Peyer's patch (tissue), 4 donors: ENCODE measurements at regions not wholly inside any gene's neighbourhood (a gene's known extent, or its start where the extent isn't known, plus 50 kb on each side); places are given as distances from the start of the nearest gene placed in this dataset.
"Not testable (repeated sequence)": the region's sequence is repeated elsewhere in the genome, so short reads cannot be mapped to it uniquely, and the experiment has no call there.

Experiments
- DNase-seq, 3 donors: peaks; one replicate each; pipeline ENCODE4 v3.0.0-alpha.2; 2017 to 2019
- H3K27ac ChIP-seq, 4 donors: fragments of 200-600 bp; sonication (generic); one replicate each; pipeline ENCODE4 v1.5.1; 2016 to 2019
- H3K27me3 ChIP-seq, 2 donors: fragments of 200-600 bp; sonication (generic); one replicate each; pipeline ENCODE4 v1.5.1; 2019
- H3K36me3 ChIP-seq, 3 donors: fragments of 200-600 bp; sonication (generic); one replicate each; pipeline ENCODE4 v1.5.1; 2016 to 2019
- H3K4me1 ChIP-seq, 4 donors: fragments of 200-600 bp; sonication (generic); one replicate each; pipeline ENCODE4 v1.5.1; 2016 to 2019
- H3K4me3 ChIP-seq, 4 donors: fragments of 200-600 bp; sonication (generic); 1 replicate in 3 of 4; 2 replicates in 1 of 4; pipeline ENCODE4 v1.5.1; 2016 to 2019; ENCODE audit warnings: mild to moderate bottlenecking in 1 of 4
- H3K9me3 ChIP-seq, 4 donors: fragments of 200-600 bp; sonication (generic); one replicate each; pipeline ENCODE4 v1.5.1; 2016 to 2019; ENCODE audit warnings: mild to moderate bottlenecking in 1 of 4
- POLR2A ChIP-seq, 2 donors: fragments of 450-650 bp; IDR thresholded peaks; one replicate each; pipeline ENCODE4 v1.5.1; 2017; ENCODE audit warnings: antibody characterized with exemption in 2 of 2, mild to moderate bottlenecking in 2 of 2, moderate library complexity in 2 of 2
- TF ChIP-seq, protein P1 (sequence below), 6 experiments: fragments of 450-650 bp in 4 of 6; fragments of 200-600 bp in 2 of 6; sonication (generic) in 1 of 6; IDR thresholded peaks; one replicate each; pipeline ENCODE4 v1.5.1; 2017 to 2019; ENCODE audit warnings: antibody characterized with exemption in 6 of 6, mild to moderate bottlenecking in 3 of 6, moderate library complexity in 1 of 6

DNA sequence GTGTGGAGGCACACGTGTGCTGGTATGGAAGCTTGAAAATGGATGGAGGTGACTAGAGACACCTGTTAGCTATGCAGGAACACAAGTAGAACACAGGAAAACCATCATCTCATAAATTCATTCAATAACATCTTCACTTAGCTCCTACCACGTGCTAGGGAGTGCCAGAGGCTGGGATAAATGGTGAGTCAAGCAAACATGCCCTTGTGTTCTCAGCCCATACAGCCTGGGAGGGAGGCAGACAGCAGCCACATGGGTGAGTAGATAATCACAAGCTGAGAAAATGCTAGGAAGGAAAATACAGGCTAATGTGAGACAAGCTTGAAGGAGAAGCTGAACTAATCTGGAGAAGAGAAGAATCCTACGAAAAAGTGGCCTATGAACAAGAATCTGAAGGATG, 468.0 kb upstream of the ZMIZ1 start:
- no peak for DNase-seq
- no peak overlapping the region for H3K27ac ChIP-seq
- no peaks in the 10 kb centered on the region for H3K9me3 ChIP-seq
- H3K27me3 ChIP-seq: no peaks in the 10 kb centered on the region
- H3K36me3 ChIP-seq: no peaks in the 10 kb centered on the region
- H3K4me3 ChIP-seq: no peak overlapping the region
- no peaks in the 10 kb centered on the region for H3K4me1 ChIP-seq
- TF ChIP-seq, protein P1, sequence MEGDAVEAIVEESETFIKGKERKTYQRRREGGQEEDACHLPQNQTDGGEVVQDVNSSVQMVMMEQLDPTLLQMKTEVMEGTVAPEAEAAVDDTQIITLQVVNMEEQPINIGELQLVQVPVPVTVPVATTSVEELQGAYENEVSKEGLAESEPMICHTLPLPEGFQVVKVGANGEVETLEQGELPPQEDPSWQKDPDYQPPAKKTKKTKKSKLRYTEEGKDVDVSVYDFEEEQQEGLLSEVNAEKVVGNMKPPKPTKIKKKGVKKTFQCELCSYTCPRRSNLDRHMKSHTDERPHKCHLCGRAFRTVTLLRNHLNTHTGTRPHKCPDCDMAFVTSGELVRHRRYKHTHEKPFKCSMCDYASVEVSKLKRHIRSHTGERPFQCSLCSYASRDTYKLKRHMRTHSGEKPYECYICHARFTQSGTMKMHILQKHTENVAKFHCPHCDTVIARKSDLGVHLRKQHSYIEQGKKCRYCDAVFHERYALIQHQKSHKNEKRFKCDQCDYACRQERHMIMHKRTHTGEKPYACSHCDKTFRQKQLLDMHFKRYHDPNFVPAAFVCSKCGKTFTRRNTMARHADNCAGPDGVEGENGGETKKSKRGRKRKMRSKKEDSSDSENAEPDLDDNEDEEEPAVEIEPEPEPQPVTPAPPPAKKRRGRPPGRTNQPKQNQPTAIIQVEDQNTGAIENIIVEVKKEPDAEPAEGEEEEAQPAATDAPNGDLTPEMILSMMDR (IDR thresholded peaks at IDR 0.05): no peak
- no peak for TF ChIP-seq POLR2A (IDR thresholded peaks at IDR 0.05)

DNA sequence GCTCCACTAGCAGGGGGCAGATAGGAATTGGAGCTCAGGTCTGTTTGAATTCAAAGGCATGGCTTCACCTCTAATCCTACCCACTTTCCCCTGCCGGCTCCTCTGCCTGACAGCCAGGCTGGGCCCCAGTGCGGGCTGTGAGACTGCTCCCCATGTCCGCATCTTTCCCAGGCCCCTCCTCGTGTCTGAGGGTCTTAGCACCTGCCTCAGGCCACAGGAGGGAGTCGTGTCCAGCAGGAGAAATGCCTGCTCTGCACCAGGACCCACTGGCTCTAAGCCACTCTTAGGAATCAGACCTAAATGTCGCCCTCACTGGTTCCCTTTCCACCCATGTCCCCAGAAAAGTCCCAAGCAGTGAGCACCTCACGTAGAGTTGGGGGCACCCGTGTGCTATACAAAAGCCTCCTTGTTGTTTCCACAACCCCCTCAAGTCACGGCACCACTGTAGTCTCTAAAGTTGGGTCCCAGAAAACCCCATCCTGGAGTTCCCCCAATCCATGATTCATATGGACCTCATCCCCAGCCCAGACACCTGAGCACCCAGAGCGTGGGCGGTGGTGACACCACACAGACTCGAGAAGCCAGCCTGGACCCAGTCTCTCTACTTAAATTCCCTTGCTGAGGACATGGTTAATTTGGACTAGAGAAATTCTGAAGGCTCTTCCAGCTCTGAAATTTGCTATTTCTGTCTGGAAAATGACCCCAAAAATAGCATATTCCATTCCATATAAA, 466.4 kb upstream of the ZMIZ1 start:
- Histone ChIP-seq H3K4me1 (no peaks in the 10 kb centered on the region), H3K27ac (no peak overlapping the region), H3K9me3 (no peaks in the 10 kb centered on the region), H3K27me3 (no peaks in the 10 kb centered on the region), H3K36me3 (no peaks in the 10 kb centered on the region), H3K4me3 (no peak overlapping the region)
- no peak for DNase-seq
- TF ChIP-seq POLR2A (IDR thresholded peaks at IDR 0.05): no peak
- TF ChIP-seq, protein P1 (IDR thresholded peaks at IDR 0.05): no peak

DNA sequence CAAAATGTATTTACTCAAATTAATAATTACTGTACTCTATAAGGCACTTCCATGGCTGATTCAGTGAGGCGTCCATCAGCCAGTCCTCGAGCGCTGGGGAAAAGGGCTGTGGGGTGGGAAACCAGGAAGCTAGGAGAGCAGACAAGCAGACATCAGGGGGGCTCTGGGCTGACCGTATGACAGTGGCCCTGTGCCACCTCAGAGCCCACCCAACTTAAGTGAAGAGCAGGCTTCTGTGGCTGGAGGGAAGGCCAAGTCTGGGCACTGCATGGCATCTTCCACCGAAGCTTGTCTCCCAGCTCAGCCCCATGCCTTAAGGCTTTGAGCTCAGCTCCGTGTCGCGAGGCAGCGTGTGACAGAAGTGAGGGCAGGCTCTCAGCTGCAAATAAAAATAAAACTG, 464.5 kb upstream of the ZMIZ1 start:
- H3K4me3 ChIP-seq: no peak overlapping the region
- TF ChIP-seq POLR2A (IDR thresholded peaks at IDR 0.05): no peak
- TF ChIP-seq, protein P1 (IDR thresholded peaks at IDR 0.05): no peak
- H3K9me3 ChIP-seq: peaks cover 0 to 6% (median 0%) of the 10 kb centered on the region in 4 donors
- no peak for DNase-seq
- no peaks in the 10 kb centered on the region for H3K36me3 ChIP-seq
- no peak overlapping the region for H3K27ac ChIP-seq
- no peaks in the 10 kb centered on the region for H3K4me1 ChIP-seq
- no peaks in the 10 kb centered on the region for H3K27me3 ChIP-seq

DNA sequence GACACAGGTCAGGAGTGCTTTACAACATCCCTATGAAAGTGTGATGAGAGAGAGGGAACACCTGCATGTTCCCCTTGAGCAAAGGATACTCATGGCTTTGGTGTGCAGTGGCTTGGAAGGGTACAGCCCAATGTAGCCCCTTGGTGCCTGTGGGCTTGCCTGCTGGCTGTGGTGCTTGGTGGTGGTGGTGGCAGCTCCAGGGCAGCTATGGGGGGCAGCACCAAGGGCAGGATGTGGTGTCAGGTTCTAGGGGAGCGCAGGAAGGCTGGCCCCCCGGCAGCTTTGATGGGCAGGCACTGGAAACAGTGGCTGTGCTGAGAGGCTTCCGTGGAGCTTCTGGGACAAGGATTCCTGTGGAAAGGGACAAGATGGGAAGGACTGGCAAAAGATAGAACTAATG, 464.0 kb upstream of the ZMIZ1 start:
- H3K4me3 ChIP-seq: no peak overlapping the region
- no peaks in the 10 kb centered on the region for H3K36me3 ChIP-seq
- TF ChIP-seq POLR2A (IDR thresholded peaks at IDR 0.05): no peak
- TF ChIP-seq, protein P1 (IDR thresholded peaks at IDR 0.05): no peak
- H3K27me3 ChIP-seq: no peaks in the 10 kb centered on the region
- H3K27ac ChIP-seq: no peak overlapping the region
- DNase-seq: no peak
- no peaks in the 10 kb centered on the region for H3K4me1 ChIP-seq
- H3K9me3 ChIP-seq: peaks cover 0 to 9% (median 0%) of the 10 kb centered on the region in 4 donors

DNA sequence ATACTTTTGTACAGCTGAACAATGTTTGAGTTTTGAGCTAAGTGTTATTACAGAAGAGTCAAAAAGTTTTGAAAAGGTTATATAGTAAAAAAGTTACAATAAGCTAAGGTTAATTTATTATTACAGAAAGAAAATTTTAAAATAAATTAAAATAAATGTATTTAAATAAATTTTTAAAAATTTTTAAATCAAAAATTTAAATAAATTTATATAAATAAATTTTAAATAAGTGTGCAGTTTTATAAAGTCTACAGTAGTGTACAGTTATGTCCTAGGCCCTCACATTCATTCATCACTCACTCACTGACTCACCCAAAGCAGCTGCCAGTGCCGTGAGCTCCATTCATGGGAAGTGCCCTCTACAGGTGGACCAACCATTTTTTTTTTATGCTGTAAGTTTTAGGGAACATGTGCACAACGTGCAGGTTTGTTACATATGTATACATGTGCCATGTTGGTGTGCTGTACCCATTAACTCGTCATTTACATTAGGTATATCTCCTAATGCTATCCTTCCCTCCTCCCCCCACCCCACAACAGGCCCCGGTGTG, 462.9 kb upstream of the ZMIZ1 start:
- TF ChIP-seq, protein P1 (IDR thresholded peaks at IDR 0.05): peak in 3 of 6 experiments; percentile 27 to 46 (median 37)
- TF ChIP-seq POLR2A (IDR thresholded peaks at IDR 0.05): no peak
- Histone ChIP-seq H3K4me3 (no peak overlapping the region), H3K27ac (no peak overlapping the region), H3K36me3 (no peaks in the 10 kb centered on the region), H3K9me3 (peaks cover 0 to 9% (median 0%) of the 10 kb centered on the region in 4 donors), H3K27me3 (no peaks in the 10 kb centered on the region), H3K4me1 (no peaks in the 10 kb centered on the region)
- no peak for DNase-seq

DNA sequence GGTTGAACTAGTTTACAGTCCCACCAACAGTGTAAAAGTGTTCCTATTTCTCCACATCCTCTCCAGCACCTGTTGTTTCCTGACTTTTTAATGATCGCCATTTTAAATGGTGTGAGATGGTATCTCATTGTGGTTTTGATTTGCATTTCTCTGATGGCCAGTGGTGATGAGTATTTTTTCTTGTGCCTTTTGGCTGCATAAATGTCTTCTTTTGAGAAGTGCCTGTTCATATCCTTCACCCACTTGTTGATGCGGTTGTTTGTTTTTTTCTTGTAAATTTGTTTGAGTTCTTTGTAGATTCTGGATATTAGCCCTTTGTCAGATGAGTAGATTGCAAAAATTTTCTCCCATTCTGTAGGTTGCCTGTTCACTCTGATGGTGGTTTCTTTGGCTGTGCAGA, 462.0 kb upstream of the ZMIZ1 start:
- not testable (repeated sequence) for H3K4me3 ChIP-seq, H3K4me1 ChIP-seq, DNase-seq, H3K36me3 ChIP-seq, H3K27me3 ChIP-seq, H3K9me3 ChIP-seq, H3K27ac ChIP-seq
